ENCODE measurements at regions not wholly inside any gene's neighbourhood (a gene's known extent, or its start where the extent isn't known, plus 50 kb on each side); places are given as distances from the start of the nearest gene placed in this dataset.

- TF ChIP-seq CTCF (conservative IDR thresholded peaks at IDR 0.05) (no peak), ZFX (IDR thresholded peaks at IDR 0.05) (no peak)
Observed at GRCh38 chr4:3818371-3818770, 52.2 kb downstream of the ADRA2C start.
